NB4 (cell line): ENCODE measurements at regions not wholly inside any gene's neighbourhood (a gene's known extent, or its start where the extent isn't known, plus 50 kb on each side); places are given as distances from the start of the nearest gene placed in this dataset.

Experiments used
- CTCF ChIP-seq: IDR thresholded peaks from one replicate; pipeline ENCODE4 v1.5.1; 2012; ENCODE audit warnings: low read depth, low read length
- MYC ChIP-seq: IDR thresholded peaks from 2 replicates; pipeline ENCODE4 v1.6.1; 2011; ENCODE audit warnings: low read depth, low read length

- TF ChIP-seq CTCF, result no peak
- TF ChIP-seq MYC, result no peak
These were observed 537.5 kb upstream of the FSIP2 start for GRCh38 chr2:185201063-185201462.
